ENCODE measurements at regions not wholly inside any gene's neighbourhood (a gene's known extent, or its start where the extent isn't known, plus 50 kb on each side); places are given as distances from the start of the nearest gene placed in this dataset.
"Not testable (repeated sequence)": the region's sequence is repeated elsewhere in the genome, so short reads cannot be mapped to it uniquely, and the experiment has no call there.

DNA sequence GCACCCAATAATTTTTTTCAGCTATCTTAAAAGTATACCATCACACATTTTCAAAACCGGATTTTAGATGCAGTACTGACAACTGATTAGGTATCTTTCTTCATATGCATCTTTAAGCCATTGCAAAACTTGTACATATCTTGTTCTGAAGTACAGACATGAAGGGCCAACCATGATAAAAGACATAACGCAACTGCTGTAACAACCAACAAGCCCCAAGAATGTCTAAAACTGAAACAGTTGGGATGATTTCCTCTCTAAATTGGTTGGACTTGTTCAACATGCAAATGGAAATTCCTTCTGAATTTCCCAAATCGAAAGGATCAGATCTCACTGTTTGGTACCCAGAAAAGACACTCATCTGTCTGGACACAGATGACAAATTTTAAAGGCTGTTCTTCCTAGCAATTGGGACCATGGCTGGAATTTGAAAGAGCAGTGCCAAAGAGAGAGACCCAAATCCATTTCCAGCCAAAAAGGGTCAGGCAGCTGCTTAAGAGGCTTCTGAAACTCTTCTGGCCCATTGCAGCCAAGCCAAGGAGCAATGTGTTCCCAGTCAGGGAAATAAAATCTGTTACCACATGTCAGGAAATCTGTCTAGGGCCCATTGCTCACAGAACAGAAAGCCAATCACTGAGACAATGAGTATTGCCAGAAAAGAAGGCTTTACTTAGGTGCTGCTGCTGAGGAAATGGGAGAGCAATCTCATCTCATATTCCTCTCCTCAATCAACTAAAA, 1122.4 kb upstream of the USP15 start:
- DNase-seq, result no peak

DNA sequence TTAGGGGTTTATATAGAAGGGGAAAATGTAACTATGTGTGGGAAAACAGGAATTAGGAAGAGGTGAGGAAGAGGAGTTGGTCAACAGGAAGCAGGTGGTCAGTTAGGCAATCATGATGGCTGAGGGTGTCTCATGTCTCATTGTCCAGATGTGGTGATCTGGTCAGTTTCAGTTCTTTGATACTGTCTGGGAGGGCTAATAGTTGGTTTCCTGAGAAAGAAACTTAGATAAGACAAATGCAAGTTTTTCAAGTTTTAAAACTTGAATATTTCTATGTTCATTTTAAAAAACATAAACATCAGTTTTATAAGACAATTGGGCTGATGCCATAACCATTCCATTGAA, 1121.8 kb upstream of the USP15 start:
- no peak for DNase-seq

DNA sequence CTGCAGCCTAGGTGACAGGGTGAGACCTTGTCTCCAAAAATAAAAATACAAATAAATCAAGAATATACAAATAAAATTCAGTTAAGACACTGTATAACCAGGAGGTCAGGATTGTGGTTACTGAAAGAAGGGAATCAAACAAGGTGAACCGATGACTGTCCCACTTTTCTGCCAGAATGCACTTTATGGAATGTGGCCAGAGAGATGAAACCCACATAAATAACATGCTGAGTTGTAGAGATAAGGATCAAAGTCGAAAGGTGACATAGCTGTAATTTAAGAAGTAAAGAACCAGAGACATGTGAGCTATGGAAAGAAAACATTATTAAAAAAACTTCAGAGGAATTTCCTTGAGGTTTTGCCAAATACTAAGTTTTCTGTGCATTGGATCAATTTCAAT, 1098.2 kb upstream of the USP15 start:
- DNase-seq, result no peak

DNA sequence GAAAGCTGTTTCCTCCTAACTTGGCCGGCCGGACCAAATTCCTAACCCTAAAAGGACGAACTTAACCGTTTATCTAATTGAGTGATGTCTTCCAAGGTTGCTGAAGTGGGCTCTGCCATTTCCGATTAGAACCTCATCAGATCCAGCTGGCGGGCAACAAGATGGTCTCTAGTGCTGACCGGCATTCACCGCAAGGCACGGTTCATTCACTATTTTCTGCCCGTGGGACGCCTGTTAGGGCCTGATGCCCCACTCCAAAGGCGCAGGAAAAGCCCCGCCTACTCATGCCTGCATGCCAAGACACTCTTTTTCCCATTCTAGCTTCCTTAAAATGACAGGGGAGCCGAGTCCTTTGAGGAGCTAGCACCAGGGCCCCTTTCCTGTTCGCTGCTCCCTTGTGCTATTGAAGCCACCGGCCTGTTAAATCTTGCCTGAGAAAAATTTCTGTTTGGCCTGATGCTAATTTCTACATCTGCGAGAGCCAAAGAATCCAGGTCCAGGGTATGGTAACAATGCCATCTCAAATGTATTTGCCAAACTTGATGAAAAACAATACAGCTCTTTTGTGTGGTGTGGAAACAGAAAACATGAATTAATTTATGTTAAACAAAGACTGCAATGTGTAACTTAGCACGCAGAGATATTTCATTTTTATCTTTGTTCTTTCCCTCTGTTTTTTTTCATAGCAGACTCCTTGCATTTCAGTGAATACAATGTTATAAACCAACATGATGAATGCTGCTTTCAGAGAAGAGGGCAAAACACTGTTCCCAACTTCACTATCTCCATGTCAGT, 1071.2 kb upstream of the USP15 start:
- DNase-seq, result no peak

DNA sequence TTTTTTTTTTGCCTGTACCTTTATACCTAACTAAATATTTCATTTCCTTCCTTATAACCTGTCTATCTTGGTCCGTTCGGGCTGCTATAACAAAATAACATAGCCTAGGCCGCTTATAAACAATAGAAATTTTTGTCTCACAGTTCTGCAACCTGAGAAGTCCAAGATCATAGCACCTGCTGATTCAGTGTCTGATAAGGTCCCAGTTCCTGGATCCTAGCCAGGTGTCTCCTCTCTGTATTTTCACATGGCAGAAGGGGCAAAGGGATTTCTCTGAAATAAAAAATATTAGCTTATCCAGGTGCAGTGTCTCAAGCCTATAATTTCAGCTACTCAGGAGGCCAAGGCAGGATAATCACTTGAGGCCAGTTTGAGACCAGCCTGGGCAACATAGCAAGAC, 1046.6 kb upstream of the USP15 start:
- no peak for DNase-seq

DNA sequence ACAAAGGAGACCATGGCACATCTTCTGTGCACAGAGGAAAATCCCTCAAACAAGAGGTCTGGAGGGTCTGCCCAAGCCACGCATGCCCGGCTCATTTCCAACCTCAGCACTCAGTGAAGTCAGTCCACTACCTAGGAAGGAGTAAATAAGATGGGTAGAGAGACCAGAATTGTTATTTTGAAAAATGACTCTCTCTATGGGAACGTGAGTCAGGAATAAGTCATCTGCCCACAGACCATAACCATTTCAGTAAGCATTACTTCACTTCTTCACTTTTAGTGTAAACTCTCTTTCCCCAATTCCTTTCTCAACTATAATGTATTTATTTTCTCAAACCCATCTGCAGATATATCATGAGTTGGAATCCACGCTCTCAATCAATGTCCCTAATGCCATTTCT, 1039.9 kb upstream of the USP15 start:
- DNase-seq, result no peak

DNA sequence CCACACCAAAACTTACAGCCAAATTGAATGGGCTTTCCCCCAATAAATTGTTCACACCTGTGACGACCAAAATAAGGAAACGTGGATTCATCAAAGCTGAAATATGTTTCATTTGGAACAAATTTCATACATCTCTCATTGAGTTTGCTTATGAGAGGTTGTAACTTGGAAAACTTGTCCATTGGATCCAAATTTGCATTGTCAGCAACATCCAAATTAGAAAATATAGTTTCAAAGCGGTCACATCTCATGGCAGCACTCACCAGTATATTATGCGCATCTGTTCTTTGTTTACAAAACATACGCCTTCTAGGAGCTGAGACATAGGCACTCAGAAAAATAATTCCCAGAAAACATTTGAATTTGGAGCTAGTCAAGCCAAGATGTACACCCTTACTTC, 1028.2 kb upstream of the USP15 start:
- DNase-seq, result no peak

GRCh38 chr12:61250303-61250702, 1009.9 kb upstream of the USP15 start:
- DNase-seq, result no peak

- no peak for DNase-seq
Measured at GRCh38 chr12:61251076-61251475, 1009.1 kb upstream of the USP15 start.

GRCh38 chr12:61254225-61254624, 1006.0 kb upstream of the USP15 start:
- no peak for DNase-seq

- not testable (repeated sequence) for DNase-seq
Measured at GRCh38 chr12:61264294-61264693, 995.9 kb upstream of the USP15 start.

GRCh38 chr12:61267474-61267873, 992.7 kb upstream of the USP15 start:
- no peak for DNase-seq

DNA sequence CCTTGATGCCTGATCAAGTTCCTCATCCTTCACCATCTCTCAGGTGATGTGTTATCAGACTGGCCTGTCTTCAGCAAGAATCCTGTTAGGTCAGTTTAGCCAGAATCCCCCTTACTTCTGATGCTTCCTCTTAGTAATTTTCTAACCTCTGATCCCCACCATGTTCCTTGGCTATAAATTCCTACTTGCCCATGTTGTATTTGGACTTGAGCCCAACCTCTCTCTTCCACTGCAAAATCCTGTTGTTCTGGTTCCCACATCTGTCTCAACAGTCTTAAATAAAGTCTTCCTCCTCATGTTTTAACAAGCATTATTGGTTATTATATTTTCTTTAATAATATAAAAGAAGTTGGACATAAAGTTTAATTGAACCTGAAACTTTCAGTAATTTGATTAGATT, 987.8 kb upstream of the USP15 start:
- DNase-seq, result no peak

GRCh38 chr12:61282790-61283575, 977.2 kb upstream of the USP15 start:
- DNase-seq, result no peak

- no peak for DNase-seq
Measured at GRCh38 chr12:61290473-61290872, 969.7 kb upstream of the USP15 start.

DNA sequence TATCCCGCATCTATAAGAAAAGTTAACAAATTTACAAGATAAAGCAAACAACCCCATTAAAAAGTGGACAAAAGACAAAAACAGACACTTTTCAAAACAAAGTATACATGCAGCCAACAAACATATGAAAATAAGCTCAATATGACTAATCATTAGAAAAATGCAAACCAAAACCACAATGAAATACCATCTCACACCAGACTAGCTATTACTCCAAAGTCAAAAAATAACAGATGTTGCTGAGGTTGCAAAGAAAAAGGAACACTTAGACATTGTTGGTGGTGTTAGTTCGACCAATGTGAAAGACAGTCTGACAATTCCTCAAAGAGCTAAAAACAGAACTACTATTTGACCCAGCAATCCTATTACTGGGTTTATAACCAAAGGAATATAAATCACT, 968.6 kb upstream of the USP15 start:
- DNase-seq, result no peak

- DNase-seq, result not testable (repeated sequence)
Measured at GRCh38 chr12:61294011-61294410, 966.2 kb upstream of the USP15 start.

DNA sequence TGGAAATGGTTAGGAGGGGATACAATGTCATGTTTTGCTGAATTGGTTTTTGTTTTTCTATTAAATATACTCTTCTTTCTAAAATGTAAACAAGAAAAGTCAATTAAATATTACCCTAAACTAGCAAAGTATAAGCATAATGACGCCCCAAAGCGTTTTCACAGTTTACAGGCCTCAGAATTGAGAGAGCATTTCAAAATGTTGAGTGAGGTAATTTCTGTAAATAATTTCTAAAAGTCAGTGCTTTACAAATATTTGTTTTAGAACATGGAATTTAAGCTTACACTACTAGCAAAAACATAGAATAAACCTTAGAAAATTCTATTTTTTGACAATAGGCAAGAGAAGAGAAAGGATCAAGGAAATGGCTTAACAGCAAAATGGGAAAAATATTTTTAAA, 958.4 kb upstream of the USP15 start:
- no peak for DNase-seq

DNA sequence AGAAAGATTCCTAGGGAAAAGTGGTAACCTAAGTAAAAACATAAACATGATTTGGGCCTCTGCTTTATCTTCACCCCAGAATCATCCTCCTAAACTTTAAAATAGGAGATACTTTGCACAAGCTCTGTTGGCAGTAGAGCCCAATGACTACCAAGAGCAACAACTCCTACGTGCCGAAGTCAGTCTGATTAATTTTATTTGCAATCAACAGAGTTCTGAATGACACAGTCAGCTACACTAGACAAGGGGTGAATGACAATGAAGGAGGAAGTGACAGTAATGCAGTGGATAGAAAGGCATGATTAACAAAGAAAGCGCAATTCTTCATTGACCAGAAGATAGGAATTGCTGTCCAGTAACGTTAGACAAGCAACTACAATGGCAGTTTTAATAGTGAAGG, 957.9 kb upstream of the USP15 start:
- no peak for DNase-seq

GRCh38 chr12:61308220-61308619, 952.0 kb upstream of the USP15 start:
- DNase-seq, result no peak

GRCh38 chr12:61311413-61311812, 948.8 kb upstream of the USP15 start:
- DNase-seq, result no peak

DNA sequence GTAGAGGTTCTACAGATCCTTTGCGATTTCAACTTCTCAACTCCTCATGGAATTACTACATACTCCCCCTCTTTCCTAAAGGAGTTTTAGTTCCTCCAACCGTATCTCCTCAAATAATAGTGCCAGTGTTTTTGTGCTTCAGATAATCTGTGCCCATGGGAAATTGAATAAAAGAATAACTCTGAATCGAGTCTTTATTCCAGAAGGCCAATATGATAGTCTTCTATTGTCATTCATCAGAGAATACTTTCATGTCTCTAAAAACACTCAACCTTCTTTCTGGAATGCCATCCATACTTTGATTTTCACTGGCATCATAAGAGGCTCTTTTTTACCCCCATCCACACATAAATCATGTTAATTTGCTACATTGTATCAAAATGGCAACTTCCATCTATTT, 911.3 kb upstream of the USP15 start:
- no peak for DNase-seq

GRCh38 chr12:61355105-61355504, 905.1 kb upstream of the USP15 start:
- DNase-seq, result no peak

DNA sequence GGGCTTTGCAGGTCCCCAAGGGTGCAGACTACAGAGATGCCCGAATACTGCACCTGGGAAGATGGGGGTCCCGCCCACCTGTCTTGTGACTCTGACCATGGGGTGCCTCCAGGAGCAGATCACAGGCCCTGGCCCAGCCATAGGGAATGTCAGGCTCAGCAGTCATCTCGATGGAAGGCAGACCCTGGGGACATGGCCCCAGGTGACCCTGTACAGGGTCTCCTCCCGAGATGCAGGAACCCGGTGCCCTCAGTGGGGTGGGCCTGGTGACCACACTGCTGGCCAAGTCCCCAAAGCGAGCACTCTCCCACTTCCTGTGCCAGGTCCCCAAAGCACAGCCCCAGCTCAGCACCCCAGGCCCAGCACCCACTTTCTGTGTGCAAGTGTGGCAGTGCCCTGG, 903.7 kb upstream of the USP15 start:
- no peak for DNase-seq

All from CD4-positive, alpha-beta T cell treated with Interleukin-4 for 4 hours (primary cell).